ENCODE measurements at regions not wholly inside any gene's neighbourhood (a gene's known extent, or its start where the extent isn't known, plus 50 kb on each side); places are given as distances from the start of the nearest gene placed in this dataset.
A peak's percentile ranks its signal among the peaks of the same experiment; 100 is the strongest.

- H3K9me3 Mint-ChIP-seq (ENCODE audit: low read depth) = peaks cover 4% of the 10 kb centered on the region
- H3K4me1 Mint-ChIP-seq (ENCODE audit: low read depth) = no peaks in the 10 kb centered on the region
- no peak overlapping the region for H3K4me3 Mint-ChIP-seq (ENCODE audit: unreplicated experiment)
- TF ChIP-seq CTCF (IDR thresholded peaks at IDR 0.05) = peak; percentile 47
- H3K36me3 Mint-ChIP-seq (ENCODE audit: low read depth) = no peaks in the 10 kb centered on the region
- DNase-seq (ENCODE audit: low spot score) = no peak
- no peak overlapping the region for H3K27ac Mint-ChIP-seq (ENCODE audit: unreplicated experiment)
- no peaks in the 10 kb centered on the region for H3K27me3 Mint-ChIP-seq (ENCODE audit: low read depth)
These were observed 142.8 kb downstream of the AXIN2 start for GRCh38 chr17:65418622-65419021.

GRCh38 chr17:65417406-65418221 lies 143.8 kb downstream of the AXIN2 start:
- TF ChIP-seq CTCF (IDR thresholded peaks at IDR 0.05) = no peak

GRCh38 chr17:65415991-65416390 lies 145.5 kb downstream of the AXIN2 start:
- H3K27me3 Mint-ChIP-seq (ENCODE audit: low read depth) = no peaks in the 10 kb centered on the region
- H3K9me3 Mint-ChIP-seq (ENCODE audit: low read depth) = peaks cover 13% of the 10 kb centered on the region
- no peak for TF ChIP-seq CTCF (IDR thresholded peaks at IDR 0.05)
- H3K27ac Mint-ChIP-seq (ENCODE audit: unreplicated experiment) = no peak overlapping the region
- H3K4me3 Mint-ChIP-seq (ENCODE audit: unreplicated experiment) = no peak overlapping the region
- no peak for DNase-seq (ENCODE audit: low spot score)
- no peaks in the 10 kb centered on the region for H3K4me1 Mint-ChIP-seq (ENCODE audit: low read depth)
- H3K36me3 Mint-ChIP-seq (ENCODE audit: low read depth) = no peaks in the 10 kb centered on the region

More at GRCh38 chr17:65417406-65418221, 143.8 kb downstream of the AXIN2 start:
- Mint-ChIP-seq H3K4me1 (ENCODE audit: low read depth) (no peaks in the 10 kb centered on the region), H3K36me3 (ENCODE audit: low read depth) (no peaks in the 10 kb centered on the region), H3K9me3 (ENCODE audit: low read depth) (peaks cover 4% of the 10 kb centered on the region), H3K27ac (ENCODE audit: unreplicated experiment) (no peak overlapping the region), H3K27me3 (ENCODE audit: low read depth) (no peaks in the 10 kb centered on the region), H3K4me3 (ENCODE audit: unreplicated experiment) (no peak overlapping the region)
- DNase-seq (ENCODE audit: low spot score) = no peak

- no peak for TF ChIP-seq CTCF (IDR thresholded peaks at IDR 0.05)
- no peak overlapping the region for H3K4me3 Mint-ChIP-seq (ENCODE audit: unreplicated experiment)
These were observed 148.1 kb downstream of the AXIN2 start for GRCh38 chr17:65413390-65413789.

GRCh38 chr17:65409381-65409780 lies 152.1 kb downstream of the AXIN2 start:
- no peak overlapping the region for H3K27ac Mint-ChIP-seq (ENCODE audit: unreplicated experiment)
- TF ChIP-seq CTCF (IDR thresholded peaks at IDR 0.05) = no peak
- peaks cover 15% of the 10 kb centered on the region for H3K9me3 Mint-ChIP-seq (ENCODE audit: low read depth)
- no peak overlapping the region for H3K4me3 Mint-ChIP-seq (ENCODE audit: unreplicated experiment)
- no peaks in the 10 kb centered on the region for H3K36me3 Mint-ChIP-seq (ENCODE audit: low read depth)
- H3K4me1 Mint-ChIP-seq (ENCODE audit: low read depth) = no peaks in the 10 kb centered on the region
- no peaks in the 10 kb centered on the region for H3K27me3 Mint-ChIP-seq (ENCODE audit: low read depth)
- no peak for DNase-seq (ENCODE audit: low spot score)

More at GRCh38 chr17:65413390-65413789, 148.1 kb downstream of the AXIN2 start:
- no peak for DNase-seq (ENCODE audit: low spot score)
- H3K9me3 Mint-ChIP-seq (ENCODE audit: low read depth) = peaks cover 15% of the 10 kb centered on the region
- H3K4me1 Mint-ChIP-seq (ENCODE audit: low read depth) = no peaks in the 10 kb centered on the region
- H3K27ac Mint-ChIP-seq (ENCODE audit: unreplicated experiment) = no peak overlapping the region
- H3K36me3 Mint-ChIP-seq (ENCODE audit: low read depth) = no peaks in the 10 kb centered on the region
- H3K27me3 Mint-ChIP-seq (ENCODE audit: low read depth) = no peaks in the 10 kb centered on the region
